Thoracic aorta (tissue), 2 donors: ENCODE measurements at regions not wholly inside any gene's neighbourhood (a gene's known extent, or its start where the extent isn't known, plus 50 kb on each side); places are given as distances from the start of the nearest gene placed in this dataset.
"Not testable (repeated sequence)": the region's sequence is repeated elsewhere in the genome, so short reads cannot be mapped to it uniquely, and the experiment has no call there.

ENCODE experiments used
- ATAC-seq: fragments of 150-250 bp; one replicate; pipeline ENCODE4 v1.8.0; 2017; ENCODE audit warnings: low read depth; ENCODE audit not compliant: insufficient number of reproducible peaks, low FRiP score
- DNase-seq: peaks from one replicate; pipeline ENCODE4 v3.0.0-alpha.2; 2020; ENCODE audit warnings: low spot score
- H3K27ac ChIP-seq, 2 donors: fragments of 200-600 bp; sonication (generic); 1 replicate in 1 of 2; 2 replicates in 1 of 2; pipeline ENCODE4 v1.5.1; 2016; ENCODE audit warnings: mild to moderate bottlenecking in 2 of 2, moderate library complexity in 2 of 2
- H3K27me3 ChIP-seq: fragments of 200-600 bp; sonication (generic); replicated peaks from 2 replicates; pipeline ENCODE4 v1.6.0; 2016; ENCODE audit warnings: mild to moderate bottlenecking; ENCODE audit not compliant: insufficient read depth
- H3K36me3 ChIP-seq: fragments of 200-600 bp; sonication (generic); one replicate; pipeline ENCODE4 v1.5.1; 2016
- H3K4me1 ChIP-seq, 2 donors: fragments of 200-600 bp; sonication (generic); 1 replicate in 1 of 2; 2 replicates in 1 of 2; pipeline versions ENCODE4 v1.5.1 to v1.6.0; 2016; ENCODE audit warnings: low read depth in 2 of 2, mild to moderate bottlenecking in 1 of 2; ENCODE audit not compliant: control insufficient read depth in 1 of 2
- H3K4me3 ChIP-seq: fragments of 200-600 bp; sonication (generic); 2 replicates; pipeline ENCODE4 v1.5.1; 2016; ENCODE audit warnings: mild to moderate bottlenecking
- H3K9me3 ChIP-seq: fragments of 200-600 bp; sonication (generic); 2 replicates; pipeline ENCODE4 v1.5.1; 2016
- TF ChIP-seq, protein P1 (sequence below): fragments of 200-600 bp; sonication (generic); IDR thresholded peaks from one replicate; pipeline ENCODE4 v1.5.1; 2019; ENCODE audit warnings: antibody characterized with exemption

DNA sequence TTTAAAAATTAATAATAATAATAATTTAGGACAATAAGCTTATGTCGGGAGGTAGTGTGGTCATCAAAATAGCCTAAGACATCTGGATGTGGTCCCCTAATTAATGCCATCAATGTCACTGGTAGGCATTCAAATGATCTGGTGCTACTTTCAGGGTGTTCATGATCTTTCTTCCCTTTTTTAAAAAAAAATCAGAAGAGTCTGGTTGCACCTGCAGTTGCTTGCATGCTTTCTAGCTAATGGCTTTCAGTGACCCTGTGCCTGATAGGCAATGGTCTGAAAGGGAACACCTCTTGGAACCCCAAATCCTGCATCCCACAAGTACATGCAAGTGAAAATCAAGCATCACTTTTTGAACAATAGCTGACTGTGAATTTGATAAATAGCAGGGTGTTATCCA, 64.1 kb upstream of the KBTBD8 start:
- no peaks in the 10 kb centered on the region for H3K36me3 ChIP-seq
- no peak overlapping the region for H3K27ac ChIP-seq
- TF ChIP-seq, protein P1, sequence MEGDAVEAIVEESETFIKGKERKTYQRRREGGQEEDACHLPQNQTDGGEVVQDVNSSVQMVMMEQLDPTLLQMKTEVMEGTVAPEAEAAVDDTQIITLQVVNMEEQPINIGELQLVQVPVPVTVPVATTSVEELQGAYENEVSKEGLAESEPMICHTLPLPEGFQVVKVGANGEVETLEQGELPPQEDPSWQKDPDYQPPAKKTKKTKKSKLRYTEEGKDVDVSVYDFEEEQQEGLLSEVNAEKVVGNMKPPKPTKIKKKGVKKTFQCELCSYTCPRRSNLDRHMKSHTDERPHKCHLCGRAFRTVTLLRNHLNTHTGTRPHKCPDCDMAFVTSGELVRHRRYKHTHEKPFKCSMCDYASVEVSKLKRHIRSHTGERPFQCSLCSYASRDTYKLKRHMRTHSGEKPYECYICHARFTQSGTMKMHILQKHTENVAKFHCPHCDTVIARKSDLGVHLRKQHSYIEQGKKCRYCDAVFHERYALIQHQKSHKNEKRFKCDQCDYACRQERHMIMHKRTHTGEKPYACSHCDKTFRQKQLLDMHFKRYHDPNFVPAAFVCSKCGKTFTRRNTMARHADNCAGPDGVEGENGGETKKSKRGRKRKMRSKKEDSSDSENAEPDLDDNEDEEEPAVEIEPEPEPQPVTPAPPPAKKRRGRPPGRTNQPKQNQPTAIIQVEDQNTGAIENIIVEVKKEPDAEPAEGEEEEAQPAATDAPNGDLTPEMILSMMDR, result no peak
- no peaks in the 10 kb centered on the region for H3K27me3 ChIP-seq
- H3K4me3 ChIP-seq, result no peak overlapping the region
- H3K4me1 ChIP-seq, result no peaks in the 10 kb centered on the region
- DNase-seq (no peak), ATAC-seq (no peak)
- H3K9me3 ChIP-seq, result no peaks in the 10 kb centered on the region

DNA sequence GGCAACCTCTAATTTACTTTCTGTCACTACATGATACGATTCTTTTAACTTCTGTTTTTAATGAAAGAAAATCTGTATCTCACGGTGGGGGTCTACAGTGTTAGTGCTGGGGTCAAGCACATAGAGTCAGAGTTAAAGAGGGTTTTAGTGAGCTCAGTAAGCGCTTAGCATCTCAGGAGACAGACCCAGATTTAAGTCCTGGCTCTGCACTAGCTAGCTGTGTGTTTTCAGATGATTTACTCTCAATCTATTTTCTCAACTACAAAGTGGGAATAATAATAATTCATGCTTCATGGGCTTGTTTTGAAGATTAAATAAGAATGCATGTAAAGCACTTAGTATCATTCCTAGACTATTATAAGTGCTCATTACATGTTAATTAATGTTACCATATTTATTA, 63.4 kb upstream of the KBTBD8 start:
- no peak for DNase-seq
- Histone ChIP-seq H3K27me3 (no peaks in the 10 kb centered on the region), H3K27ac (no peak overlapping the region), H3K4me3 (no peak overlapping the region), H3K4me1 (no peaks in the 10 kb centered on the region), H3K9me3 (no peaks in the 10 kb centered on the region), H3K36me3 (no peaks in the 10 kb centered on the region)
- TF ChIP-seq, protein P1, result no peak
- ATAC-seq, result no peak

DNA sequence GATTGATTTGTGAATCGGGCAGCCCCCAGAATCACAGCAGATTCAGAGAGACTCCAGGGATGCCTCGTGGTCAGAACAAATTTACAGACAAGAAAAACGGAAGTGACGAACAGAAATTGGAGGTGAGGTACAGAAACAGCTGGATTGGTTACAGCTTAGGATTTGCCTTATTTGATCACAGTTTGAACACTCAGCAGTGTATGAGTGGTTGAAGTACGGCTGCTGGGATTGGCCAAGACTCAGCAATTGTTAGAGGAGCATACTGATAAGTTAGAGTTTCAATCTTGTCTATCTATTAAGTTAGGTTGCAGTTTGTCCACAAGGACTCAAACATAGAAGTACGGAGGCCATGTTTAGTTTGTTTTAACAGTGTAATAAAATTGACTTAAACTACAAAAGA, 61.1 kb upstream of the KBTBD8 start:
- H3K9me3 ChIP-seq, ATAC-seq, H3K36me3 ChIP-seq, H3K27me3 ChIP-seq, H3K4me3 ChIP-seq, H3K27ac ChIP-seq, DNase-seq, H3K4me1 ChIP-seq: not testable (repeated sequence)

DNA sequence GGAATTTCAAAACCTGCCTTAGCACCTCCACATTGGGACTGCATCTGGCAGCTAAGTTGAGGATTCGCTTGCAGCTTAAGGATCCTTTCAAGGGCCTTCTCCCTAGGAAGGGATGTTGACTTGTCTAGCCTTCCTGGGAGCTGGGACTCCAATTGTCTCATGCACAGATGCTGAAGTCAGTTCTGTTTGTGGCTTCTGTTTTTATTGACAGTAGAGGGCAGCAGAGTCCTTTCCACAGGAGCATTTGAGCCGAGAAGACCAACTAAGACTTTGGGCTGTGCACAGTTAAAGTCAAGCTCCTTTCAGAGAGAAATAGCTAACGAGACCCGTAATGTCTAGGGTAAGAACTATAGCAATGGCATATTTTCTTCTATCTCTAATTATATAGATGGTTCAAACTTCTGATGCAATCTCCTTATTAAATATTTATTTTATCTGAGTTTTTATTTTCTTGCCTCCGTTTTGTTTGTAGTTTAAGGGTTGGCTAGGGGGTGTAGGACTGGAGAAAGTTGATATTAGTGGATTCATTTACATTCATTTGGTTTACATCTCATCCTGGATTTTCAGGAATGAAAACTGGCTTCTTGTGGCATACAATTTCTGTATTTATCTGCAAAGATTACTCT, 59.7 kb upstream of the KBTBD8 start:
- no peaks in the 10 kb centered on the region for H3K4me1 ChIP-seq
- H3K27me3 ChIP-seq, result no peaks in the 10 kb centered on the region
- H3K4me3 ChIP-seq, result no peak overlapping the region
- DNase-seq (no peak), ATAC-seq (peak; percentile 55)
- TF ChIP-seq, protein P1, result peak; percentile 44
- H3K27ac ChIP-seq, result no peak overlapping the region
- H3K9me3 ChIP-seq, result no peaks in the 10 kb centered on the region
- H3K36me3 ChIP-seq, result no peaks in the 10 kb centered on the region

DNA sequence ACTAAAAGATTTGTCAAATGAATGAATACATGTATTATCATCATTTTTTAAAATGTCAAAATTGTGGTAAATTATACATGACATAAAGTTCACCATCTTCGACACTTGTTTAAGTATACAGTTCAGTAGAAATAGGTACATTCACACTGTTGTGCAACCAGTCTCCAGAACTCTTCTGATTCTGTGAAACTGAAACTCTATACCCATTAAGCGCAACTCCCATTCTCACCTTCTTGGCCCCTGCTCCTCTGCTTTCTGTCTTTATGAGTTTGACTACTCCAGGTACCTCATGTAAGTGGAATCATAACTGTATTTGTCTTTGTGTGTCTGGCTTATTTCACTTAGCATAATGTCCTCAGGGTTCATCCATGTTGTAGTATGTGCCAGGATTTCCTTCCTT, 50.1 kb upstream of the KBTBD8 start:
- H3K36me3 ChIP-seq, result no peaks in the 10 kb centered on the region
- TF ChIP-seq, protein P1, result no peak
- H3K27ac ChIP-seq, result no peak overlapping the region
- DNase-seq (no peak), ATAC-seq (no peak)
- H3K9me3 ChIP-seq, result no peaks in the 10 kb centered on the region
- H3K27me3 ChIP-seq, result no peaks in the 10 kb centered on the region
- no peak overlapping the region for H3K4me3 ChIP-seq
- H3K4me1 ChIP-seq, result no peaks in the 10 kb centered on the region
